Erythroblast (primary cell): ENCODE measurements at regions not wholly inside any gene's neighbourhood (a gene's known extent, or its start where the extent isn't known, plus 50 kb on each side); places are given as distances from the start of the nearest gene placed in this dataset.

Source experiments
- GATA1 ChIP-seq: IDR thresholded peaks from 2 replicates; pipeline ENCODE4 v1.6.1; 2011; ENCODE audit warnings: low read depth, mild to moderate bottlenecking, control low read depth, low read length, moderate library complexity
- POLR2A ChIP-seq: IDR thresholded peaks from 2 replicates; pipeline ENCODE4 v1.6.1; 2011; ENCODE audit warnings: mild to moderate bottlenecking, low read length

DNA sequence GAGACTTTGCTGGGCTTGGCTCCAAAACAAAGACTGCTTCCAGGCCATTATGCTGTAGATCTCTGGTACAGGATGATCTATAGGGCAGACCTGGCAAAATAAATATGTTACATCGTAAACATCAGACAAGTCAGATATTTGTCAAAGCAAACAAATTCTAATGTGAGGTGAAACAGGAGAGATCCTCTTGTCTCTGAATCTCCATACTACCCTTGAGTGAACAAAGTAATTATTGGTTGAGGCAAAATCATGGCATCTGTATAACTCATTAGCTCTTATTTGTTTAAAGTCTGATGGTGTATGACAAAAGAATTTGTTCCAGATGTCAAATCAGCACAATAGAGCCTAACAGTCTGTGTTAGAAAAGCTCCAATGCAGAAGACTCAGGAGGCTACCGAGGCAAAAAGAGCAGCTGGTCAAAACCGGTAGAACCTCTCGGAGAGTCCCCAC lies 1291.5 kb downstream of the TYW1 start:
- TF ChIP-seq POLR2A (no peak), GATA1 (no peak)
